Panc1 (cell line): ENCODE measurements at regions not wholly inside any gene's neighbourhood (a gene's known extent, or its start where the extent isn't known, plus 50 kb on each side); places are given as distances from the start of the nearest gene placed in this dataset.
"Not testable (repeated sequence)": the region's sequence is repeated elsewhere in the genome, so short reads cannot be mapped to it uniquely, and the experiment has no call there.

Source experiments
- ATAC-seq: fragments of 200-7000 bp; cut with Tn5 transposase; 2 replicates; pipeline ENCODE4 v1.9.1; 2020; ENCODE audit warnings: mild to moderate bottlenecking, moderate library complexity
- BruUV-seq: library from RNA; stranded (reverse); fragments of 400-500 nt; replicated peaks from 2 replicates; lab custom pipeline; 2021; lab: Mats Ljungman, UMichigan
- CTCF ChIA-PET: fragments of 300-600 bp; sonication (Branson Sonifier 250); formaldehyde crosslinking; loops from one replicate; lab custom pipeline; 2022; ENCODE audit warnings: antibody characterized with exemption; lab: Charles Lee
- POLR2A ChIA-PET: fragments of 300-600 bp; sonication (Branson Sonifier 250); formaldehyde crosslinking; loops from one replicate; lab custom pipeline; 2022; ENCODE audit warnings: antibody characterized with exemption; lab: Charles Lee
- DNase-seq: peaks from one replicate; pipeline ENCODE4 v3.0.0-alpha.2; 2010; ENCODE audit warnings: low read depth, low spot score
- H3K27ac ChIP-seq: 2 replicates; pipeline ENCODE4 v1.5.1; 2011; ENCODE audit warnings: mild to moderate bottlenecking, low read length, inconsistent platforms
- H3K27me3 ChIP-seq: fragments of 200-500 bp; sonication (Bioruptor generic); 2 replicates; pipeline ENCODE4 v1.6.0; 2014; ENCODE audit warnings: low read length, inconsistent platforms; ENCODE audit not compliant: control insufficient read depth, insufficient read depth
- H3K36me3 ChIP-seq: fragments of 200-500 bp; sonication (Bioruptor generic); 2 replicates; pipeline ENCODE4 v1.5.1; 2014; ENCODE audit warnings: inconsistent platforms, mild to moderate bottlenecking, low read length, moderate library complexity; ENCODE audit not compliant: control insufficient read depth, insufficient read depth
- H3K4me1 ChIP-seq: 2 replicates; pipeline ENCODE4 v1.5.1; 2011; ENCODE audit warnings: inconsistent platforms, mild to moderate bottlenecking, low read length, moderate library complexity; ENCODE audit not compliant: control insufficient read depth, insufficient read depth
- H3K4me3 ChIP-seq, 2 experiments: 2 replicates each; pipeline ENCODE4 v1.5.1; 2011 to 2012; ENCODE audit warnings: low read depth in 2 of 2, low read length in 2 of 2, mild to moderate bottlenecking in 2 of 2, inconsistent platforms in 1 of 2, moderate library complexity in 1 of 2
- H3K9me3 ChIP-seq: fragments of 200-500 bp; sonication (Bioruptor generic); 2 replicates; pipeline ENCODE4 v1.5.1; 2014; ENCODE audit warnings: low read depth, mild to moderate bottlenecking, inconsistent platforms, low read length, moderate library complexity; ENCODE audit not compliant: control insufficient read depth, insufficient read depth
- POLR2AphosphoS5 ChIP-seq: IDR thresholded peaks from 2 replicates; pipeline ENCODE4 v1.6.1; 2012; ENCODE audit warnings: mild to moderate bottlenecking, low read depth, low read length, moderate library complexity
- SIN3A ChIP-seq: IDR thresholded peaks from 2 replicates; pipeline ENCODE4 v1.6.1; 2012; ENCODE audit warnings: low read depth, mild to moderate bottlenecking, low read length, moderate library complexity, borderline replicate concordance; ENCODE audit not compliant: insufficient read depth
- TCF7L2 ChIP-seq: IDR thresholded peaks from 2 replicates; pipeline ENCODE4 v1.6.1; 2011; ENCODE audit warnings: mild to moderate bottlenecking, low read depth, low read length, inconsistent platforms
- in situ Hi-C: cut with HindIII; loops from 2 replicates; pipeline ENCODE4 v1.10.0; 2016; ENCODE audit warnings: low sequenced_read_pairs, low pct_unique_long_range_greater_than_20kb
- intact Hi-C: fragments of 100-400 bp; cut with micrococcal nuclease; formaldehyde crosslinking; loops from one replicate; pipeline ENCODE4 v1.10.0; 2022; ENCODE audit not compliant: unreplicated experiment
- TF ChIP-seq, protein P1 (sequence below): fragments of 450-650 bp; IDR thresholded peaks from 2 replicates; pipeline ENCODE4 v1.5.1; 2017; ENCODE audit warnings: mild to moderate bottlenecking
- TF ChIP-seq, protein P2 (sequence below), 2 experiments: IDR thresholded peaks; 2 replicates each; pipeline ENCODE4 v1.6.1; 2011 to 2012; ENCODE audit warnings: low read depth in 2 of 2, control low read depth in 1 of 2, low read length in 1 of 2, mild to moderate bottlenecking in 1 of 2, moderate library complexity in 1 of 2; ENCODE audit not compliant: insufficient read depth in 1 of 2

DNA sequence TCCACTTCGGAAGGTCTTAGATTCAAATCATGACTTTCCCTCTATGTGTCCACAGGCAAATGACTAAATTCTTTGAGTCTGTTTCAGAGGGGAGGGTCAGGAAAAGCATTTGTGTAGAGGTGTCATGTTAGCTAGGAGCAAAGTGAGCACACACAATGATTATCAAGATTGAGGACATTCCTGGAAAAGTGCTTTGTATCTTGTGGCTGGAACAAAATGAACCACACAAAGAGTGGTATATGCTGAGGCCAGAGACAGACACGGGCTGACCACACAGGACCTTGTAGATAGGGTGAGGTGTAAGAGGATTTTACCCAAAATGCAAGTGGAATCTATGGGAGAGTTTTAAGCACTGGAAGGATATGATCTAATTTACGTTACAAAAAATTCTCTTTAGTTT is 245.3 kb upstream of the NMUR2 start:
- ChIA-PET CTCF (no interaction called here), POLR2A (no interaction called here)
- Histone ChIP-seq H3K4me3 (no peak overlapping the region), H3K9me3 (no peaks in the 10 kb centered on the region), H3K36me3 (no peaks in the 10 kb centered on the region), H3K4me1 (no peaks in the 10 kb centered on the region), H3K27me3 (no peaks in the 10 kb centered on the region), H3K27ac (no peak overlapping the region)
- intact Hi-C loops (no loop called here), in situ Hi-C loops (no loop called here)
- DNase-seq (no peak), ATAC-seq (no peak)
- TF ChIP-seq POLR2AphosphoS5 (no peak), SIN3A (no peak), TCF7L2 (no peak)
- TF ChIP-seq, protein P1, sequence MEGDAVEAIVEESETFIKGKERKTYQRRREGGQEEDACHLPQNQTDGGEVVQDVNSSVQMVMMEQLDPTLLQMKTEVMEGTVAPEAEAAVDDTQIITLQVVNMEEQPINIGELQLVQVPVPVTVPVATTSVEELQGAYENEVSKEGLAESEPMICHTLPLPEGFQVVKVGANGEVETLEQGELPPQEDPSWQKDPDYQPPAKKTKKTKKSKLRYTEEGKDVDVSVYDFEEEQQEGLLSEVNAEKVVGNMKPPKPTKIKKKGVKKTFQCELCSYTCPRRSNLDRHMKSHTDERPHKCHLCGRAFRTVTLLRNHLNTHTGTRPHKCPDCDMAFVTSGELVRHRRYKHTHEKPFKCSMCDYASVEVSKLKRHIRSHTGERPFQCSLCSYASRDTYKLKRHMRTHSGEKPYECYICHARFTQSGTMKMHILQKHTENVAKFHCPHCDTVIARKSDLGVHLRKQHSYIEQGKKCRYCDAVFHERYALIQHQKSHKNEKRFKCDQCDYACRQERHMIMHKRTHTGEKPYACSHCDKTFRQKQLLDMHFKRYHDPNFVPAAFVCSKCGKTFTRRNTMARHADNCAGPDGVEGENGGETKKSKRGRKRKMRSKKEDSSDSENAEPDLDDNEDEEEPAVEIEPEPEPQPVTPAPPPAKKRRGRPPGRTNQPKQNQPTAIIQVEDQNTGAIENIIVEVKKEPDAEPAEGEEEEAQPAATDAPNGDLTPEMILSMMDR, result no peak
- TF ChIP-seq, protein P2, sequence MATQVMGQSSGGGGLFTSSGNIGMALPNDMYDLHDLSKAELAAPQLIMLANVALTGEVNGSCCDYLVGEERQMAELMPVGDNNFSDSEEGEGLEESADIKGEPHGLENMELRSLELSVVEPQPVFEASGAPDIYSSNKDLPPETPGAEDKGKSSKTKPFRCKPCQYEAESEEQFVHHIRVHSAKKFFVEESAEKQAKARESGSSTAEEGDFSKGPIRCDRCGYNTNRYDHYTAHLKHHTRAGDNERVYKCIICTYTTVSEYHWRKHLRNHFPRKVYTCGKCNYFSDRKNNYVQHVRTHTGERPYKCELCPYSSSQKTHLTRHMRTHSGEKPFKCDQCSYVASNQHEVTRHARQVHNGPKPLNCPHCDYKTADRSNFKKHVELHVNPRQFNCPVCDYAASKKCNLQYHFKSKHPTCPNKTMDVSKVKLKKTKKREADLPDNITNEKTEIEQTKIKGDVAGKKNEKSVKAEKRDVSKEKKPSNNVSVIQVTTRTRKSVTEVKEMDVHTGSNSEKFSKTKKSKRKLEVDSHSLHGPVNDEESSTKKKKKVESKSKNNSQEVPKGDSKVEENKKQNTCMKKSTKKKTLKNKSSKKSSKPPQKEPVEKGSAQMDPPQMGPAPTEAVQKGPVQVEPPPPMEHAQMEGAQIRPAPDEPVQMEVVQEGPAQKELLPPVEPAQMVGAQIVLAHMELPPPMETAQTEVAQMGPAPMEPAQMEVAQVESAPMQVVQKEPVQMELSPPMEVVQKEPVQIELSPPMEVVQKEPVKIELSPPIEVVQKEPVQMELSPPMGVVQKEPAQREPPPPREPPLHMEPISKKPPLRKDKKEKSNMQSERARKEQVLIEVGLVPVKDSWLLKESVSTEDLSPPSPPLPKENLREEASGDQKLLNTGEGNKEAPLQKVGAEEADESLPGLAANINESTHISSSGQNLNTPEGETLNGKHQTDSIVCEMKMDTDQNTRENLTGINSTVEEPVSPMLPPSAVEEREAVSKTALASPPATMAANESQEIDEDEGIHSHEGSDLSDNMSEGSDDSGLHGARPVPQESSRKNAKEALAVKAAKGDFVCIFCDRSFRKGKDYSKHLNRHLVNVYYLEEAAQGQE (IDR thresholded peaks at IDR 0.05; ENCODE audit: insufficient read depth in 1 of 2, low read depth in 2 of 2, low read length in 1 of 2), result no peak
- BruUV-seq, result no TSS peak

DNA sequence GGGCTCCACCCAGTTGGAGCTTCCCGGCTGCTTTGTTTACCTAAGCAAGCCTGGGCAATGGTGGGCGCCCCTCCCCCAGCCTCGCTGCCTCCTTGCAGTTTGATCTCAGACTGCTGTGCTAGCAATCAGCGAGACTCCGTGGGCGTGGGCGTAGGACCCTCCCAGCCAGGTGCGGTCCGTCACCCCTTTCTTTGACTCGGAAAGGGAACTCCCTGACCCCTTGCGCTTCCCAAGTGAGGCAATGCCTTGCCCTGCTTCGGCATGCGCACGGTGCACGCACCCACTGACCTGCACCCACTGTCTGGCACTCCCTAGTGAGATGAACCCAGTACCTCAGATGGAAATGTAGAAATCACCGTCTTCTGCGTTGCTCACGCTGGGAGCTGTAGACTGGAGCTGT is 254.4 kb upstream of the NMUR2 start:
- H3K4me1 ChIP-seq, H3K36me3 ChIP-seq, CTCF ChIA-PET, DNase-seq, intact Hi-C loops, BruUV-seq, H3K9me3 ChIP-seq, H3K4me3 ChIP-seq, POLR2A ChIA-PET, in situ Hi-C loops, H3K27me3 ChIP-seq, H3K27ac ChIP-seq, ATAC-seq: not testable (repeated sequence)

DNA sequence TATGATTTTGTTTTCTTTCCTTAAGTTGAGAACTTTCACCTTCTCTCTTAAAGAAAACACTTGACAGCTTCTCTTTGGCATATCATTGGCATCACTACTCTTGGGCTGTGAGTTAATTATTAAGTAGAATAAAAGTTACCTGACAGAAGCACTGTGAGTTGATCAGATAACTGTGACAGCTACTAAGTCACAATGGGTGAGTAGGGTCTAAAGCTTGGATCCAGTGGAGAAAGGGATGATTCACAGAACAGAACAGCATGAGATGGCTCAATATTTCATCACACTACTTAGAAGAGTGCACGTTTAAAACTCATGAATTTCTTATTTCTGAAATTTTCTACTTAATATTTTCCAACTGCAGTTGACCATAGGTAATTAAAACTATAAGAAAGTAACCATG is 268.5 kb upstream of the NMUR2 start:
- ChIA-PET POLR2A (no interaction called here), CTCF (no interaction called here)
- Histone ChIP-seq H3K4me1 (no peaks in the 10 kb centered on the region), H3K36me3 (no peaks in the 10 kb centered on the region), H3K27ac (no peak overlapping the region), H3K4me3 (no peak overlapping the region), H3K9me3 (no peaks in the 10 kb centered on the region), H3K27me3 (no peaks in the 10 kb centered on the region; the same call in 1 of the 2 replicates)
- in situ Hi-C loops, result no loop called here
- no TSS peak for BruUV-seq
- TF ChIP-seq, protein P1, result no peak
- TF ChIP-seq, protein P2 (IDR thresholded peaks at IDR 0.05; ENCODE audit: insufficient read depth in 1 of 2, low read depth in 2 of 2, low read length in 1 of 2), result no peak
- no peak for TF ChIP-seq SIN3A
- intact Hi-C loops, result no loop called here
- ATAC-seq (no peak), DNase-seq (no peak)
